SW480 (cell line): ENCODE measurements at regions not wholly inside any gene's neighbourhood (a gene's known extent, or its start where the extent isn't known, plus 50 kb on each side); places are given as distances from the start of the nearest gene placed in this dataset.
A peak's percentile ranks its signal among the peaks of the same experiment; 100 is the strongest.
"Not testable (repeated sequence)": the region's sequence is repeated elsewhere in the genome, so short reads cannot be mapped to it uniquely, and the experiment has no call there.

Source experiments
- DNase-seq: peaks from one replicate; pipeline ENCODE4 v3.0.0-alpha.2; 2016; ENCODE audit warnings: low spot score

DNA sequence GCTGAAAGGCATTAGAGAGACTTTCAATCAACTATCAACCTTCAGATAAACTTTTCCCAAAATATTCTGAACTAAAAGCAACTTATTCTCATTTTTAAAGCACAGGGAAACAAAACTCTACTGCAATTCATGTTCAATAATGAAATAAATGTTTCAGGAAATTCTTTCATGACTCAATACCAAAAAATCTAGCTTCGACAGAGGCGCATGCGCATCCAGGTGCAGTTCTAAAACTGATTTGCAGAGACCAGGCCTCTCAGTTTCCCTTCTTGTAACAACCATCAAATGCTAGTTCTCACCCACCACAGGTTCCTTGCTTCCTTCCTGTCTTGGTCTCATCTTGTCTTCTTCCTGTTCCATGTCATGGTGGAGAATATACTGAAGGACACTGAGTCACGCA lies 55.3 kb upstream of the NRBF2 start:
- DNase-seq: no peak

DNA sequence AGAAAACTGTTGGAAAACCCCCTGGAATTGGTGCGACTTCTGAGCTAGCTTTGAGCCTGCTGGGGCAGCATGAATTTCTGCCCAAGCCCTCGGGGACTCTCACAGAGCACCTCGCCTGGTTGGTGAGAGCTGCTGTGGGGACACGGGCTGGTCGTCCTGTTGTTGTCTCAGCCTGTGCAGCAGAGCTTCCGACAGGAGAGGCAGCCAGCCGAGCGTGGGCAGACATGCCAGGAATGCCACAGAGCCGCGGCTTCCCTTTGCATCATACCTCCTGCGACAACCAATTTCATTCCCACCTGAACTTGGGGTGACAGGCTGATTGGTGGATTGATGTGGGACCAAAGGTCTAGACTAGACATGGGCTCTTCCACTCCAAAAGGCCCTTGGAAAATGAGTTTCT lies 60.2 kb upstream of the NRBF2 start:
- DNase-seq: peak; percentile 69

DNA sequence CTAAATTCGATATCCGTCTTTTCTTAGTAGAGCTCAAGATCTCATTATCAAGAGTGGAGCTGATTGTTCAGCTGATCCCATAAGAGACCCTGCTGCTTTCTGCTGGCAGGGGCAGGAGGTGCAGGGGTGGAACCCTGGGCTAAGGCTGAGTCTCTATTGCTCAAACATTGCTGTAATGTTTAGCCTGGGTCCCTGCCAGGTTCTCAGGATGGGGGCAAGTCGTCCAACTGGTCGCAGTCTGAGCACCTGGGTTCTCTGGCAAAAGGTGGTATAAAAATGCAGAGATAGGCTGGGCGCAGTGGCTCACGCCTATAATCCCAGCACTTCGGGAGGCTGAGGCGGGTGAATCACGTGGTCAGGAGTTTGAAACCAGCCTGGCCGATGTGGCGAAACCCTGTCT lies 62.0 kb upstream of the NRBF2 start:
- no peak for DNase-seq

DNA sequence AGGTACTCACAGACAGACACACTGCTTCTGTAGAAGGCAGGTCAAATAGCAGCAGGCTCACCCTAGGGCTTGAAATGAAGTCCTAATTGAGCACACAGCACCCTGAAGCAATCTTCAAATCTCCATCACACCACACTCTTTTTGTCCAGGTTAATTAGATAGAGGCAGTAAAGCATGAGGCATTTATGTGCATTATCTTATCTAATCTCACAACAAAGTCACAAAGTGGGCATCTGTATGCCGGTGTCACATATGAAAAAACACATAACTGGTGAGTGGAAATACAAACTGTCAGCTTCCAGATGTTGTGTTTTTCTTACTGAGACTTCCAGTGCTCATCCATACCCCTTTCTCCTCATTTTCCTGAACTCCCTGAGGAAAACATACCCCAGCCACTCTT lies 63.8 kb upstream of the NRBF2 start:
- DNase-seq: no peak

DNA sequence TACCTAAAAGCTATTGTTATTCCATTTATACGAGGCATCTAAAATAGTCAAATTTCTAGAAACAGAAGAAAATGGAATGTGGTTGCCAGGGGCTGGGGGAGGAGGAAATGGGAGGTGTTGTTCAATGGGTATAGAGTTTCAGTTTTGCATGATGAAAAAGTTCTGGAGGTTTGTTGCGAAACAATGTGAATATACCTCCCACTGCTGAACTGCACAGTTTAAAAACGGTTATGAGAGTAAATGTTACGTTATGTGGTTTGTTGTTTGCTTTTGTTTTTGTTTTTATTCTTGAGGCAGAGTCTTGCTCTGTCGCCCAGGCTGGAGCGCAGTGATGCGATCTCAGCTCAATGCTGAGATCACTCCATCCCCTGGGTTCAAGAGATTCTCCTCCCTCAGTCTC lies 64.9 kb upstream of the NRBF2 start:
- no peak for DNase-seq

DNA sequence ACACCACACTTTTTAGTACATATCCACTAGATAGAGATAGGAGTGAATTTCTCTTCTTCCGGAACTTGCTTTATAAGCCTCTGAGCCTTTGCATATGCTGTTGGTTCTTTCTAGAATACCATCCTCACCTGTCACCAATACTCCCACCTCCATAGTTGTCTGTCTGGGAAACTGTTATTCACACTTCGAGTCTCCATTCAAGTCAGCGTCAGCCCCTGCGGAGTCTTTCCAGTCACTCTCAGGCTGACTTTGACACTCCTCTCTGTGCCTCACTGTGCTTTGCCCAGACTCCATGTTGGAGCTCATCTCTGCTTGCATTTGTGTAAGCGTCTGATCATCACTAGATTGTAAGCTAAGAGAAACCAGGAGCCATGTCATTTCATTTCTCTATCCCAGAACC lies 66.5 kb upstream of the NRBF2 start:
- no peak for DNase-seq

- no peak for DNase-seq
These were observed 68.4 kb upstream of the NRBF2 start for GRCh38 chr10:63064706-63065105.

DNA sequence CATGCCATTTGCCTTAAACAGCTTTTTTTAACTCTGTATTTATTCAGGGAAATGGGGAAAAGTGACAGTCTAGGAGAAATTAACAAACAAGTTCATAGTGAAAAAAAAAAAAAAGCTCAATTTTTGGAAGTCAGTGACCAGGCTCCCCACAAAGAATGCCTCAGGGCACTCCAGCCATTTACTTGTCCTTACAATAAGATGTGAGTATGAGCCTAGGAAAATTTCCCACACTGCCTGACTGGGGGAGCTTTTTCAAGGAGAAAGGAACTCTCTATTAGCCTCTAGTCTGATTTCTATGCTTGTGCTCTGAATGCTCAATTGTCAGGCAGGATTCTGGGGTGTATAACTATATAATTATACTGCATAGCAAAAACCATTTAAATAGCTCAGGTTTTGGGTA lies 74.9 kb upstream of the NRBF2 start:
- DNase-seq: no peak

DNA sequence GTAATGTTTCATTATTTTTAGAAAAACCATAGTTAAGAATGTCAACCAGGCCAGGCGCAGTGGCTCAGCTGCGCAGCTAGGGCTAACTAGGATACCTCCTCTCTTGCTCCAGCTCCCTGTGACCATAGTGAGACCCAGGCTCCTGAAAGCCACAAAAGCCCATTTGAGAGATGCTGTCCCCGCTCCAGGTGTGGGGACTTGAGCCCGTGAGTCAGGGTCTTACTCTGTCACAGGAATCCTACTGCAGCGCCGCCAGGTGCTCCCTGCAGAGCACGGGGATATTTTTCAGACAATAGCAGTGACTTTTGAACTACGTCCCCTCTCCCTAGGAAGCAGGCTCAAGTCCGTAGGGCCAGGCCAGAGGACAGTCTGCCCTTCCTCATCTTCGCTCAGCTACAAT lies 75.6 kb upstream of the NRBF2 start:
- no peak for DNase-seq

- DNase-seq: no peak
These were observed 77.4 kb upstream of the NRBF2 start for GRCh38 chr10:63055705-63056104.

DNA sequence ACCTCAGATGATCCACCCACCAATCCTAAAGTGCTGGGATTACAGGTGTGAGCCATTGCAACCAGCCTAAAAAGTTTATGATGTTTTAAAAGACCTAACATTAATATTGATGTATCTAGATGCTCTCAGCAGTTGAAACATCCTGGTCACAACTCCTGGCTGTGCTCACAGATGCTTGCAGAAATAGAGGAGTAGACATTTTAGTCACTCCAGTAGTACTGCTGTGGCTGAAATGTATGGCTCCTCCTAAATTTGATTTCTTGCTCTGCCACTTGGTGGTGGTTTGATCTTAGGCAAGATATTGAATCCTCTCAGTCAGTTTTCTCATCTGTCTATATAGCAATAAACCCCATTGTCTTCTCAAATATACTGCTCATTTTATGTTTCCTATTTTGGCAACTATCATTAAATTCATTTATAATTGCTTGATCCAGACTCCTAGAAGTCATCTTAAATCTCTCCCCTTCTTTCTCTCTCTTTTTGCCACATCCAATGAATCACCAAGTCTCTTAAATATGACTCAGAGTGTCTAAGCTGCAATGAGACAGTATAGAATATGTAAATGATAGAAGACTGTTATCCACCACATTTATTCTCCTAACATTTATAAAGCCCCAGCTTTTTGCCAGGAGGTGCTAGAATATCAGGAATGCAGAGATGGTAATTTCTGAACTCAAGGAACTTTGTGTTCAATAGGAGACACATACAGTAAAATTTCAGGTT lies 78.1 kb upstream of the NRBF2 start:
- no peak for DNase-seq

GRCh38 chr10:63052083-63052482 lies 81.0 kb upstream of the NRBF2 start:
- DNase-seq: no peak

DNA sequence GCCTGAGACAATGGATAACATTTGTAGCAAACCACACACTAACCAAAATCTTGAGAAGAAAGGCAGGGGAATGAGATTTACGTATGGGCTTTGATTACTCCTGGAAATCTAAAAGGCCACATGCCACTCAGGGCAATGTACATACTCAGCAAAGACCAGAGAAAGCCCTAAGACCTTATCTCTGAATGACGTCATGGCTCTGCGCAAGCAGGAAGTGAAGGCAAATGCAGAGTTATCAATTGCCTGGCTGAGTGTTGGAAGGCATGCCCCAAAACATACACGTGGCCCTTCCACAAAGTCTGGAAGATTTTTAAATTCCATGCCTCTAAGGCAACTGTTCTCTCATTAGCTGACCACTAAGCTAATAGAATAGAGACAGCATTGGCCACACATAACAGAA lies 90.9 kb upstream of the NRBF2 start:
- no peak for DNase-seq

DNA sequence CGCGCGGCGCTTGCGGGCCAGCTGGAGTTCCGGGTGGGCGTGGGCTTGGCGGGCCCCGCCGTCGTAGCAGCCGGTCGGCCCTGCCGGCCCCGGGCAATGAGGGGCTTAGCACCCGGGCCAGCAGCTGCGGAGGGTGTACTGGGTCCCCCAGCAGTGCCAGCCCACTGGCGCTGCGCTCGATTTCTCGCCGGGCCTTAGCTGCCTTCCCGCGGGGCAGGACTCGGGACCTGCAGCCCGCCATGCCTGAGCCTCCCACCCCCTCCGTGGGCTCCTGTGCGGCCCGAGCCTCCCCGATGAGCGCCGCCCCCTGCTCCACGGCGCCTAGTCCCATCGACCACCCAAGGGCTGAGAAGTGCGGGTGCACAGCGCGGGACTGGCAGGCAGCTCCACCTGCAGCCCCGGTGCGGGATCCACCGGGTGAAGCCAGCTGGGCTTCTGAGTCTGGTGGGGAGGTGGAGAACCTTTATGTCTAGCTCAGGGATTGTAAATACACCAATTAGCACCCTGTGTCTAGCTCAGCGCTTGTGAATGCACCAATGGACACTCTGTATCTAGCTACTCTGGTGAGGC lies 99.4 kb upstream of the NRBF2 start:
- not testable (repeated sequence) for DNase-seq

DNA sequence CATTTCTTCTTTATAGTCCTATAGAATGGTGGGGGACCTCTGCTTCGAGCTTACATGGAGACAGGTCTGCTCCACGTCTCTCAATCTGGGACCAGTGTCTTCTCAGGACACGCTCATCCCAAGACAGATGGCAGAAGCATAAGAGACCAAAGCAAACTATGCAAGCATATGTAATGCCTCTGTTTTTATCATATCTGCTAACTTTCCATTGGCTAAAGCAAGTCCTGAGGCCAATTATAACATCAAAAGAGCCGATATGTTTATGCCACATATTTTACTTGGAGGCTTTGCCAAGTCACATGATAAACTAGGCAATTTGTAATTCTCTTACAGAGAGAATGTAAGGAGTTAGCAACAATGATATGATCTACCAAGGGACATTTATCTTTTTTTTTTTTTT lies 102.6 kb upstream of the NRBF2 start:
- peak; percentile 17 for DNase-seq

GRCh38 chr10:63027531-63027930 lies 105.6 kb upstream of the NRBF2 start:
- DNase-seq: no peak

- no peak for DNase-seq
These were observed 111.9 kb upstream of the NRBF2 start for GRCh38 chr10:63021225-63021624.

- no peak for DNase-seq
These were observed 119.4 kb upstream of the NRBF2 start for GRCh38 chr10:63013755-63014154.

- no peak for DNase-seq
These were observed 120.5 kb upstream of the NRBF2 start for GRCh38 chr10:63012623-63013022.

DNA sequence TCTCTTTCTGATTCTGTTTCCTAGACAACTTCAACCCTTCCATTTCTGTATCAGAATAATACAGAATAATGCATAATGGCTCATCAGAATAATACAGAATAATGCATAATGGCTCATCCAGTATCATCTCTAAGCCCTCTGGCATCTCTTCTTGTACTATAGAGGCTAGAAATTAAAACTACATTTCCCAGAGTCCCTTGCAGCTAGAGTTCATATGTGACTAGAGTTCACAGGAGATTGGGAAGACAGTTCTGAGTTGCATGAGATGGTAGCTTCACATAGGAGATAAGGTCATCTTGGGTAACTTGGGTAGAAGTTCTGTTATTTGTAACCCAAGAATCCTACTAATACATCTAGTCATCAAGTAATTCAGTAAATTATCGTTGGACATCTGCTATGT lies 122.9 kb upstream of the NRBF2 start:
- no peak for DNase-seq

DNA sequence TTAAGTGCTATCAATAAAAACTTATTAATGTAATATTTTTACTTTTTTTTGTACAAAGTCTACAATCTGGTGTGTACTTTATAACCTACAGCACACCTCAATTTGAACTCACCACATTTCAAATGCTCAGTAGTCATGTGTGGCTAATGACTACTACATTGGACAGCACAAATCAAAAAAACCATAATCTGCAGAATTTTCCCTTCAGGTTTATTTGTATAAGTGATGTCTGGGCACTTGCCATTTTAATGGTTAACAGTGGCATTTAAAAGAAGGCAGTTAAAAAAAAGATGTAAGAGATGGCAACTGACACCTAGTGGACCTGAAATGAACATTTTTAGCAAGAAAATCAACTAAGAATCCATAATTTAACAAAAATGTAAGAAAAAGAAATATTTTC lies 124.6 kb upstream of the NRBF2 start:
- no peak for DNase-seq

GRCh38 chr10:63007112-63007511 lies 126.0 kb upstream of the NRBF2 start:
- DNase-seq: no peak

GRCh38 chr10:63005246-63005645 lies 127.9 kb upstream of the NRBF2 start:
- DNase-seq: no peak

- peak; percentile 5 for DNase-seq
These were observed 129.2 kb upstream of the NRBF2 start for GRCh38 chr10:63003816-63004453.
